Calu3 (cell line): ENCODE measurements at regions not wholly inside any gene's neighbourhood (a gene's known extent, or its start where the extent isn't known, plus 50 kb on each side); places are given as distances from the start of the nearest gene placed in this dataset.

ENCODE experiments used
- BruUV-seq: library from RNA; stranded (reverse); fragments of 400-500 nt; replicated peaks from 2 replicates; lab custom pipeline; 2021; lab: Mats Ljungman, UMichigan
- CTCF ChIA-PET: fragments of 300-600 bp; sonication (Branson Sonifier 250); formaldehyde crosslinking; loops from one replicate; lab custom pipeline; 2022; ENCODE audit warnings: antibody characterized with exemption; lab: Charles Lee
- DNase-seq: peaks from one replicate; pipeline ENCODE4 v3.0.0; 2022
- H3K27ac Mint-ChIP-seq: one replicate; pipeline ENCODE4 v1.8.0; 2022; ENCODE audit warnings: mixed read lengths; ENCODE audit not compliant: unreplicated experiment
- H3K27me3 Mint-ChIP-seq: one replicate; pipeline ENCODE4 v1.8.0; 2022; ENCODE audit warnings: mixed read lengths; ENCODE audit not compliant: unreplicated experiment
- H3K36me3 Mint-ChIP-seq: one replicate; pipeline ENCODE4 v1.8.0; 2022; ENCODE audit warnings: mild to moderate bottlenecking, moderate library complexity, mixed read lengths; ENCODE audit not compliant: insufficient read depth, unreplicated experiment
- H3K4me1 Mint-ChIP-seq: one replicate; pipeline ENCODE4 v1.8.0; 2022; ENCODE audit warnings: mild to moderate bottlenecking, low read depth, mixed read lengths; ENCODE audit not compliant: unreplicated experiment
- H3K4me3 Mint-ChIP-seq: one replicate; pipeline ENCODE4 v1.8.0; 2022; ENCODE audit warnings: mild to moderate bottlenecking, low read depth, moderate library complexity, mixed read lengths; ENCODE audit not compliant: unreplicated experiment
- H3K9me3 Mint-ChIP-seq: one replicate; pipeline ENCODE4 v1.8.0; 2022; ENCODE audit warnings: low read depth, mixed read lengths; ENCODE audit not compliant: unreplicated experiment
- CTCF ChIP-seq: fragments of 200-600 bp; IDR thresholded peaks from one replicate; pipeline ENCODE4 v1.8.0; 2022; ENCODE audit warnings: antibody characterized with exemption; ENCODE audit not compliant: unreplicated experiment
- intact Hi-C: fragments of 100-400 bp; cut with micrococcal nuclease; formaldehyde crosslinking; loops from one replicate; pipeline ENCODE4 v1.10.0; 2022; ENCODE audit not compliant: unreplicated experiment

GRCh38 chr10:33573606-33574005 is 239.1 kb upstream of the NRP1 start:
- BruUV-seq = no TSS peak
- Mint-ChIP-seq H3K36me3 (no peaks in the 10 kb centered on the region), H3K27ac (no peak overlapping the region), H3K27me3 (no peaks in the 10 kb centered on the region), H3K9me3 (no peaks in the 10 kb centered on the region), H3K4me1 (peaks cover 13% of the 10 kb centered on the region), H3K4me3 (no peak overlapping the region)
- no peak for TF ChIP-seq CTCF
- no peak for DNase-seq
- CTCF ChIA-PET = no interaction called here
- intact Hi-C loops = no loop called here

GRCh38 chr10:33571616-33572015 is 237.1 kb upstream of the NRP1 start:
- no peaks in the 10 kb centered on the region for H3K27me3 Mint-ChIP-seq
- no peaks in the 10 kb centered on the region for H3K36me3 Mint-ChIP-seq
- CTCF ChIA-PET = interaction anchor here (1.0 kb wide), 1 partner anchor 12 kb away, joined by 3 read pairs; no protein-coding TSS in a partner anchor
- no peaks in the 10 kb centered on the region for H3K9me3 Mint-ChIP-seq
- H3K4me1 Mint-ChIP-seq = peaks cover 13% of the 10 kb centered on the region
- H3K4me3 Mint-ChIP-seq = no peak overlapping the region
- no TSS peak for BruUV-seq
- no peak for TF ChIP-seq CTCF
- intact Hi-C loops = no loop called here
- peak; percentile 32 for DNase-seq
- no peak overlapping the region for H3K27ac Mint-ChIP-seq

GRCh38 chr10:33570495-33570894 is 236.0 kb upstream of the NRP1 start:
- CTCF ChIA-PET = interaction anchor here (0.6 kb wide), 1 partner anchor 118 kb away, joined by 3 read pairs; no protein-coding TSS in a partner anchor
- H3K9me3 Mint-ChIP-seq = no peaks in the 10 kb centered on the region
- no peaks in the 10 kb centered on the region for H3K36me3 Mint-ChIP-seq
- intact Hi-C loops = no loop called here
- no peak overlapping the region for H3K4me3 Mint-ChIP-seq
- TF ChIP-seq CTCF = no peak
- no peaks in the 10 kb centered on the region for H3K27me3 Mint-ChIP-seq
- no peak overlapping the region for H3K27ac Mint-ChIP-seq
- BruUV-seq = no TSS peak
- no peak for DNase-seq
- H3K4me1 Mint-ChIP-seq = peaks cover 13% of the 10 kb centered on the region

- Mint-ChIP-seq H3K9me3 (no peaks in the 10 kb centered on the region), H3K4me1 (peaks cover 13% of the 10 kb centered on the region), H3K27me3 (no peaks in the 10 kb centered on the region), H3K36me3 (no peaks in the 10 kb centered on the region), H3K4me3 (no peak overlapping the region), H3K27ac (no peak overlapping the region)
- no peak for DNase-seq
- intact Hi-C loops = no loop called here
- CTCF ChIA-PET = no interaction called here
- no TSS peak for BruUV-seq
- no peak for TF ChIP-seq CTCF
Measured at GRCh38 chr10:33569702-33570101, 235.2 kb upstream of the NRP1 start.
